ENCODE measurements at regions not wholly inside any gene's neighbourhood (a gene's known extent, or its start where the extent isn't known, plus 50 kb on each side); places are given as distances from the start of the nearest gene placed in this dataset.
"Not testable (repeated sequence)": the region's sequence is repeated elsewhere in the genome, so short reads cannot be mapped to it uniquely, and the experiment has no call there.

- BruUV-seq (replicated peaks); dilution Hi-C loops (cut with MboI; ENCODE audit: extremely low pct_ligation_motif_present, low sequenced_read_pairs); H3K9me3 ChIP-seq (replicated peaks; ENCODE audit: control insufficient read depth, insufficient read depth, low read length); POLR2A ChIA-PET; H3K9ac ChIP-seq (replicated peaks; ENCODE audit: extremely low read depth, insufficient read depth, low read length); H3K27me3 ChIP-seq (ENCODE audit: control insufficient read depth in 2 of 2, insufficient read depth in 2 of 2, low read length in 2 of 2); DNase-seq (ENCODE audit: low read depth, low spot score); H3K79me2 ChIP-seq (ENCODE audit: control insufficient read depth, insufficient read depth, low read length); H3K27ac ChIP-seq (ENCODE audit: insufficient read depth, low read depth, low read length); CTCF ChIA-PET; H3K4me2 ChIP-seq (ENCODE audit: insufficient read depth, low read length); H4K20me1 ChIP-seq (replicated peaks; ENCODE audit: control insufficient read depth, extremely low read depth, insufficient read depth, low read length); intact Hi-C loops (cut with micrococcal nuclease); H3K9me1 ChIP-seq (replicated peaks; ENCODE audit: control insufficient read depth, extremely low read depth, insufficient read depth, low read length); H2AFZ ChIP-seq (ENCODE audit: low read depth, low read length); H3K36me3 ChIP-seq (ENCODE audit: control insufficient read depth in 2 of 2, extremely low read depth in 1 of 2, insufficient read depth in 2 of 2, low read length in 2 of 2); H3K4me3 ChIP-seq (replicated peaks in 1 of 3; ENCODE audit: insufficient read depth in 1 of 3, low read depth in 1 of 3, low read length in 3 of 3); H3K4me1 ChIP-seq (ENCODE audit: control insufficient read depth, extremely low read depth, insufficient read depth, low read length): not testable (repeated sequence)
- peak; percentile 66 for FAIRE-seq
Measured at GRCh38 chr22:16679191-16679834, 86.7 kb upstream of the CCT8L2 start.

- H3K27ac ChIP-seq (ENCODE audit: insufficient read depth, low read depth, low read length); POLR2A ChIA-PET; H3K4me3 ChIP-seq (replicated peaks in 1 of 3; ENCODE audit: insufficient read depth in 1 of 3, low read depth in 1 of 3, low read length in 3 of 3); H3K4me1 ChIP-seq (ENCODE audit: control insufficient read depth, extremely low read depth, insufficient read depth, low read length); H3K27me3 ChIP-seq (ENCODE audit: control insufficient read depth in 2 of 2, insufficient read depth in 2 of 2, low read length in 2 of 2); H3K79me2 ChIP-seq (ENCODE audit: control insufficient read depth, insufficient read depth, low read length); dilution Hi-C loops (cut with MboI; ENCODE audit: extremely low pct_ligation_motif_present, low sequenced_read_pairs); H3K4me2 ChIP-seq (ENCODE audit: insufficient read depth, low read length); H3K9me3 ChIP-seq (replicated peaks; ENCODE audit: control insufficient read depth, insufficient read depth, low read length); CTCF ChIA-PET; FAIRE-seq; DNase-seq (ENCODE audit: low read depth, low spot score); H3K9me1 ChIP-seq (replicated peaks; ENCODE audit: control insufficient read depth, extremely low read depth, insufficient read depth, low read length); intact Hi-C loops (cut with micrococcal nuclease); H3K9ac ChIP-seq (replicated peaks; ENCODE audit: extremely low read depth, insufficient read depth, low read length); H3K36me3 ChIP-seq (ENCODE audit: control insufficient read depth in 2 of 2, extremely low read depth in 1 of 2, insufficient read depth in 2 of 2, low read length in 2 of 2); H2AFZ ChIP-seq (ENCODE audit: low read depth, low read length); BruUV-seq (replicated peaks); H4K20me1 ChIP-seq (replicated peaks; ENCODE audit: control insufficient read depth, extremely low read depth, insufficient read depth, low read length): not testable (repeated sequence)
Measured at GRCh38 chr22:16673433-16673832, 80.8 kb upstream of the CCT8L2 start.

- DNase-seq (ENCODE audit: low read depth, low spot score); H3K9me1 ChIP-seq (replicated peaks; ENCODE audit: control insufficient read depth, extremely low read depth, insufficient read depth, low read length); FAIRE-seq; H3K9me3 ChIP-seq (replicated peaks; ENCODE audit: control insufficient read depth, insufficient read depth, low read length); H3K36me3 ChIP-seq (ENCODE audit: control insufficient read depth in 2 of 2, extremely low read depth in 1 of 2, insufficient read depth in 2 of 2, low read length in 2 of 2); POLR2A ChIA-PET; H3K79me2 ChIP-seq (ENCODE audit: control insufficient read depth, insufficient read depth, low read length); H3K27me3 ChIP-seq (ENCODE audit: control insufficient read depth in 2 of 2, insufficient read depth in 2 of 2, low read length in 2 of 2); intact Hi-C loops (cut with micrococcal nuclease); BruUV-seq (replicated peaks); H3K4me1 ChIP-seq (ENCODE audit: control insufficient read depth, extremely low read depth, insufficient read depth, low read length); H2AFZ ChIP-seq (ENCODE audit: low read depth, low read length); H4K20me1 ChIP-seq (replicated peaks; ENCODE audit: control insufficient read depth, extremely low read depth, insufficient read depth, low read length); H3K4me2 ChIP-seq (ENCODE audit: insufficient read depth, low read length); H3K4me3 ChIP-seq (replicated peaks in 1 of 3; ENCODE audit: insufficient read depth in 1 of 3, low read depth in 1 of 3, low read length in 3 of 3); H3K9ac ChIP-seq (replicated peaks; ENCODE audit: extremely low read depth, insufficient read depth, low read length); CTCF ChIA-PET; dilution Hi-C loops (cut with MboI; ENCODE audit: extremely low pct_ligation_motif_present, low sequenced_read_pairs); H3K27ac ChIP-seq (ENCODE audit: insufficient read depth, low read depth, low read length): not testable (repeated sequence)
Measured at GRCh38 chr22:16665610-16666009, 73.0 kb upstream of the CCT8L2 start.

GRCh38 chr22:16662330-16662729 is 69.7 kb upstream of the CCT8L2 start:
- BruUV-seq (replicated peaks); H3K4me2 ChIP-seq (ENCODE audit: insufficient read depth, low read length); H3K79me2 ChIP-seq (ENCODE audit: control insufficient read depth, insufficient read depth, low read length); H4K20me1 ChIP-seq (replicated peaks; ENCODE audit: control insufficient read depth, extremely low read depth, insufficient read depth, low read length); H3K36me3 ChIP-seq (ENCODE audit: control insufficient read depth in 2 of 2, extremely low read depth in 1 of 2, insufficient read depth in 2 of 2, low read length in 2 of 2); H3K27ac ChIP-seq (ENCODE audit: insufficient read depth, low read depth, low read length); H3K9me1 ChIP-seq (replicated peaks; ENCODE audit: control insufficient read depth, extremely low read depth, insufficient read depth, low read length); dilution Hi-C loops (cut with MboI; ENCODE audit: extremely low pct_ligation_motif_present, low sequenced_read_pairs); CTCF ChIA-PET; POLR2A ChIA-PET; intact Hi-C loops (cut with micrococcal nuclease); H3K9ac ChIP-seq (replicated peaks; ENCODE audit: extremely low read depth, insufficient read depth, low read length); DNase-seq (ENCODE audit: low read depth, low spot score); FAIRE-seq; H3K27me3 ChIP-seq (ENCODE audit: control insufficient read depth in 2 of 2, insufficient read depth in 2 of 2, low read length in 2 of 2); H3K9me3 ChIP-seq (replicated peaks; ENCODE audit: control insufficient read depth, insufficient read depth, low read length); H3K4me3 ChIP-seq (replicated peaks in 1 of 3; ENCODE audit: insufficient read depth in 1 of 3, low read depth in 1 of 3, low read length in 3 of 3); H3K4me1 ChIP-seq (ENCODE audit: control insufficient read depth, extremely low read depth, insufficient read depth, low read length); H2AFZ ChIP-seq (ENCODE audit: low read depth, low read length): not testable (repeated sequence)
